ENCODE measurements at regions not wholly inside any gene's neighbourhood (a gene's known extent, or its start where the extent isn't known, plus 50 kb on each side); places are given as distances from the start of the nearest gene placed in this dataset.

DNA sequence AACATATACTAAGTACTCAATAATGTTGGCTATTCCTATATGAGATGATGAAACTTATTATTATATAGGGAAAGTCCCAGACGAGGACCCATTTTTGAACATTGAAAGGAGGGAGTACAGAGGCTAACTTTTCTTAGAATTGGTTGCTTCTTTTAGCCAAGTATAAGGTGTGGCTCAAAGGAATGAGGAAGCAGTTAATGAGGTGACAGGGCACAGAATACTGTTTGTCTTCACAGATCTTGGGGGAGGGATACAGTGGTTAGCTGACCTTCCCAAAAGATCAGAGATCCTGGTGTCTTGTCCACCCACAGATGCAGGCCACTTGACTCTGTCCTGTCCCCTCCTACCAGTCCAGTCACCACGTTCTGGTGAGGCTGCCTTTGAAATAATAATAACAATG is 67.8 kb upstream of the EPB41L1 start:
- H3K36me3 ChIP-seq: no peaks in the 10 kb centered on the region
- no peaks in the 10 kb centered on the region for H3K27me3 ChIP-seq (replicated peaks; ENCODE audit: insufficient read depth)
- DNase-seq (ENCODE audit: low spot score): no peak
- TF ChIP-seq POLR2AphosphoS5 (IDR thresholded peaks at IDR 0.05): no peak
- no peak for TF ChIP-seq POLR2A (IDR thresholded peaks at IDR 0.05)
- TF ChIP-seq, protein P1, sequence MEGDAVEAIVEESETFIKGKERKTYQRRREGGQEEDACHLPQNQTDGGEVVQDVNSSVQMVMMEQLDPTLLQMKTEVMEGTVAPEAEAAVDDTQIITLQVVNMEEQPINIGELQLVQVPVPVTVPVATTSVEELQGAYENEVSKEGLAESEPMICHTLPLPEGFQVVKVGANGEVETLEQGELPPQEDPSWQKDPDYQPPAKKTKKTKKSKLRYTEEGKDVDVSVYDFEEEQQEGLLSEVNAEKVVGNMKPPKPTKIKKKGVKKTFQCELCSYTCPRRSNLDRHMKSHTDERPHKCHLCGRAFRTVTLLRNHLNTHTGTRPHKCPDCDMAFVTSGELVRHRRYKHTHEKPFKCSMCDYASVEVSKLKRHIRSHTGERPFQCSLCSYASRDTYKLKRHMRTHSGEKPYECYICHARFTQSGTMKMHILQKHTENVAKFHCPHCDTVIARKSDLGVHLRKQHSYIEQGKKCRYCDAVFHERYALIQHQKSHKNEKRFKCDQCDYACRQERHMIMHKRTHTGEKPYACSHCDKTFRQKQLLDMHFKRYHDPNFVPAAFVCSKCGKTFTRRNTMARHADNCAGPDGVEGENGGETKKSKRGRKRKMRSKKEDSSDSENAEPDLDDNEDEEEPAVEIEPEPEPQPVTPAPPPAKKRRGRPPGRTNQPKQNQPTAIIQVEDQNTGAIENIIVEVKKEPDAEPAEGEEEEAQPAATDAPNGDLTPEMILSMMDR (IDR thresholded peaks at IDR 0.05): no peak
- no peak overlapping the region for H3K4me3 ChIP-seq
- intact Hi-C loops (cut with DNase I): no loop called here
- WGBS: 36% methylated on average over 2 of the region's 2 CpGs
- H3K4me1 ChIP-seq (replicated peaks): no peaks in the 10 kb centered on the region
- H3K9me3 ChIP-seq: no peaks in the 10 kb centered on the region
- no peak overlapping the region for H3K27ac ChIP-seq

DNA sequence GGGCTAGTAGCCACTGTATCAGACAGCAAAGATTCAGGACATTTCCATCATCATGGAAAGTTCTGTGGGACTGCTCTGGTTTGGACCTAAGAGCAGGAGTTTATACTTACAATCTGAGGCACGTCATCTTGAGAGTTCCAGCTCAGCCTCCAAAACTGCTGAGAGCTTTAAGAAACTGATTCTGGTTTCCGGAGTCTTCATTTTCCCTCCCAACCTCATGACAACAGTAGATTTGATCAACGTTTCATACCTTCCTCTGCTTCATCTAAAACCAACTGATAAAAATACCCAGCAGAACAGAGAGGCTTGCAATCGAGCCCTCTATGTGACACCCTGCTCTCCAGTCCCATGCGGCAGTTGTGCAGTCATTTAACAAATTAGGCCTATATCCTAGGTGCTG is 64.3 kb upstream of the EPB41L1 start:
- Histone ChIP-seq H3K27ac (no peak overlapping the region), H3K9me3 (no peaks in the 10 kb centered on the region), H3K36me3 (no peaks in the 10 kb centered on the region), H3K27me3 (replicated peaks; ENCODE audit: insufficient read depth) (no peaks in the 10 kb centered on the region), H3K4me3 (no peak overlapping the region), H3K4me1 (replicated peaks) (no peaks in the 10 kb centered on the region)
- no peak for DNase-seq (ENCODE audit: low spot score)
- TF ChIP-seq, protein P1 (IDR thresholded peaks at IDR 0.05): no peak
- TF ChIP-seq POLR2A (IDR thresholded peaks at IDR 0.05) (no peak), POLR2AphosphoS5 (IDR thresholded peaks at IDR 0.05) (no peak)
- WGBS: 93% methylated on average over 5 of the region's 5 CpGs
- intact Hi-C loops (cut with DNase I): no loop called here

DNA sequence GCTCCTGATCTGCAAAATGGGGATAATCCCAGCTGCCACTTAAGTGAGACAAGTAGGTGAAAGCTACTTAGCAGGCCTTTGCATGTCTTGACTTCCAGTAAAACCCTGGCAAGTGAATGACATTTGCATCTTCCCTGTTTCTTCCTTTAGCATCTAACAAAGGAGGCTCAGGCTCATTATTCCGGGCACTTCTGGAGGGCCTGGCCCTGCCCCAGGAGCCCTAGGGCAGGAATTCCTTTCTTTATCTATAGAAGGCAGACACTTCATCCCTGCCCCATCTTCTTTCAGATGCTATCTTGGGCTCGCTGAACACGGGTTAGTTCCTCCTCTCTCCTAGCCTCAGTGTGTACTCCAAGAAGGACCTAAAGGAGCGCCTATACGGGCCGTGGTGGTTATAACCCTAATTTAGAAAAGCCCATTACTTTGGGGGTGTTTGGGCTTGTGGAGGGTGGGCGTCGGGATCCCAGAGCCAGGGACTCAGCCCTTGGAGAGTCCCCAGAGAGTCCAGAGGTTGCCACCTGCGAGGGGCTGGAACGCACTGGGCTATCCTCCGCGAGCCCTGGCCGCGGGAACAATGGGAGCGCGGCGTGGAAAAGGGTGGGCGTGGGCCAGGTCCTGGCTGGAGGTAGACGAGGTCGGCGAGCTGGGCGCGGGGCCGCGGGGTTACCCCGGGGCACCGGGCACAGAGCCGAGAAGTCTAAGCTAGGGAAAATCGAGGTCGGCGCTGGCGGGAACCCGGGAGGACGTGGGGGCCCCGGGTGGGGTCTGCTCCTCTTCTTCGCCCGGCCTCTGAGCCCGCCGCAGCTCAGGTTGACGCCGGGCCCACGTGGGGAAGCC is 62.8 kb upstream of the EPB41L1 start:
- WGBS: 12% methylated on average over 27 of the region's 42 CpGs
- Histone ChIP-seq H3K27ac (peak overlapping the region in 1 of 2 donors; percentile 63), H3K9me3 (no peaks in the 10 kb centered on the region), H3K4me1 (replicated peaks) (no peaks in the 10 kb centered on the region), H3K4me3 (peak overlapping the region; percentile 57 to 68), H3K36me3 (no peaks in the 10 kb centered on the region), H3K27me3 (replicated peaks; ENCODE audit: insufficient read depth) (no peaks in the 10 kb centered on the region)
- TF ChIP-seq POLR2A (IDR thresholded peaks at IDR 0.05) (no peak), POLR2AphosphoS5 (IDR thresholded peaks at IDR 0.05) (no peak)
- TF ChIP-seq, protein P1 (IDR thresholded peaks at IDR 0.05): no peak
- no peak for DNase-seq (ENCODE audit: low spot score)
- intact Hi-C loops (cut with DNase I): no loop called here

DNA sequence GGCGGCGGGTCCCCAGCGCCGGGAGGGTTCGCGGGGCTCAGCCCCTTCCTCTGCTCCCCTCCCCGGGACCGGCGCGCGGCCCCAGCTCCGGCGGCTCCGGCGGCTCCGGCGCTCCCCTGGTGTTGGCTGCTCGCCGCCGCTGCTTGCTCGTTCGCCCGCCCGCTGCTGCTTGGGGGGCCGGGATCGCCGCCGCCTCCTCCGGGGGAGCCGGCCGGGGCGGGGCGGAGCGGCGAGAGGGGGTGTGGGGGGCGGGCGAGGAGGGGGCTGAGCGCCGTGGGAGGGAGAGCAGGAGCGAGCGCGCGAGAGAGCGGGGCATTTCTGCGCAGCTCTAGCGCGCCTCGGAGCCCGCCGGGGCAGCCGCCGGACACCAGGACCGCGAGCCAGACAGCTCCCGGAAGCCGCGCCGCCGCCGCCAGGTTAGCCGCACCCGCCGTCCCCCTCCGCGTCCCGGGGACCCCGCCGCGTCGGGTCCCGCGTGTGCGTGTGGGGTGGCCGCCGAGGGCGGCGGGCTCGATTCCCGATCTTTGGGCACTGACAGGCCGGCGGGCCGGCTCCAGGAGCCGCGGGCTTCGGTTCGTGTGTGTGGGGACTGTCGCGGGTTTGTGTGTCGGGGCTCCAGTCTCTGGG is 62.0 kb upstream of the EPB41L1 start:
- no peaks in the 10 kb centered on the region for H3K9me3 ChIP-seq
- intact Hi-C loops (cut with DNase I): no loop called here
- WGBS: 0% methylated on average over 4 of the region's 89 CpGs
- no peaks in the 10 kb centered on the region for H3K27me3 ChIP-seq (replicated peaks; ENCODE audit: insufficient read depth)
- DNase-seq (ENCODE audit: low spot score): no peak
- peak overlapping the region; percentile 57 to 68 for H3K4me3 ChIP-seq
- TF ChIP-seq POLR2A (IDR thresholded peaks at IDR 0.05): no peak
- TF ChIP-seq, protein P1 (IDR thresholded peaks at IDR 0.05): no peak
- peak overlapping the region; percentile 39 to 63 for H3K27ac ChIP-seq
- H3K4me1 ChIP-seq (replicated peaks): no peaks in the 10 kb centered on the region
- H3K36me3 ChIP-seq: no peaks in the 10 kb centered on the region

All from prostate gland (tissue), 2 donors.